CD4-positive, alpha-beta T cell (primary cell): ENCODE measurements at regions not wholly inside any gene's neighbourhood (a gene's known extent, or its start where the extent isn't known, plus 50 kb on each side); places are given as distances from the start of the nearest gene placed in this dataset.
A peak's percentile ranks its signal among the peaks of the same experiment; 100 is the strongest.
"Not testable (repeated sequence)": the region's sequence is repeated elsewhere in the genome, so short reads cannot be mapped to it uniquely, and the experiment has no call there.

Source experiments
- ATAC-seq: fragments of 200-7000 bp; cut with Tn5 transposase; one replicate; pipeline ENCODE4 v1.10.0; 2022; ENCODE audit warnings: mild to moderate bottlenecking; ENCODE audit not compliant: poor library complexity
- CTCF ChIA-PET: fragments of 350-600 bp; sonication (Branson Sonifier 250); formaldehyde crosslinking; loops from one replicate; lab custom pipeline; 2021; ENCODE audit warnings: antibody characterized with exemption, inconsistent platforms; lab: Charles Lee
- POLR2A ChIA-PET: fragments of 350-600 bp; sonication (Branson Sonifier 250); formaldehyde crosslinking; loops from one replicate; lab custom pipeline; 2021; ENCODE audit warnings: antibody characterized with exemption, inconsistent platforms; lab: Charles Lee
- DNase-seq, 14 experiments: peaks; one replicate each; pipeline ENCODE4 v3.0.0-alpha.2; 2013 to 2020; ENCODE audit warnings: mixed read lengths in 2 of 14
- H3K27ac ChIP-seq, 2 donors: one replicate each; pipeline versions ENCODE4 v1.5.1 to v1.7.0; 2013; ENCODE audit warnings: low read length in 2 of 2, low read depth in 1 of 2, mild to moderate bottlenecking in 1 of 2
- H3K27me3 ChIP-seq, 2 experiments: 1 replicate in 1 of 2; 2 replicates in 1 of 2; pipeline versions ENCODE4 v1.6.1 to v1.7.0; 2013; ENCODE audit warnings: low read length in 2 of 2, control low read depth in 1 of 2, mild to moderate bottlenecking in 1 of 2, moderate library complexity in 1 of 2; ENCODE audit not compliant: insufficient read depth in 2 of 2, control insufficient read depth in 1 of 2
- H3K36me3 ChIP-seq: one replicate; pipeline ENCODE4 v1.6.1; 2013; ENCODE audit warnings: low read length, control low read depth; ENCODE audit not compliant: insufficient read depth
- H3K4me1 ChIP-seq: one replicate; pipeline ENCODE4 v1.6.1; 2013; ENCODE audit warnings: low read length, control low read depth; ENCODE audit not compliant: insufficient read depth
- H3K4me3 ChIP-seq: one replicate; pipeline ENCODE4 v1.5.1; 2013; ENCODE audit warnings: mild to moderate bottlenecking, low read length, moderate library complexity
- H3K9me3 ChIP-seq, 2 experiments: 1 replicate in 1 of 2; 2 replicates in 1 of 2; pipeline versions ENCODE4 v1.6.1 to v1.7.0; 2013; ENCODE audit warnings: low read length in 2 of 2, mild to moderate bottlenecking in 2 of 2, control low read depth in 1 of 2, moderate library complexity in 1 of 2; ENCODE audit not compliant: control insufficient read depth in 1 of 2, insufficient read depth in 1 of 2
- H3K27ac Mint-ChIP-seq: one replicate; pipeline ENCODE4 v1.8.0; 2020; ENCODE audit warnings: mixed read lengths
- H3K27me3 Mint-ChIP-seq: one replicate; pipeline ENCODE4 v1.8.0; 2021; ENCODE audit warnings: mixed read lengths
- H3K36me3 Mint-ChIP-seq: one replicate; pipeline ENCODE4 v1.8.0; 2021; ENCODE audit warnings: low read depth, mixed read lengths
- H3K4me1 Mint-ChIP-seq: one replicate; pipeline ENCODE4 v1.8.0; 2021; ENCODE audit warnings: low read depth, mixed read lengths
- H3K4me3 Mint-ChIP-seq: one replicate; pipeline ENCODE4 v1.8.0; 2020; ENCODE audit warnings: mild to moderate bottlenecking, mixed read lengths
- H3K9me3 Mint-ChIP-seq: one replicate; pipeline ENCODE4 v1.8.0; 2020; ENCODE audit warnings: mixed read lengths
- CTCF ChIP-seq: fragments of 200-600 bp; IDR thresholded peaks from one replicate; pipeline ENCODE4 v1.8.0; 2022; ENCODE audit warnings: antibody characterized with exemption, mild to moderate bottlenecking
- intact Hi-C, 2 experiments: fragments of 100-400 bp; cut with DNase I in 1 of 2; cut with micrococcal nuclease in 1 of 2; formaldehyde crosslinking; loops; one replicate each; pipeline versions ENCODE4 v1.15.1 to v1.9.0; 2023 to 2025; cut with DNase I, micrococcal nuclease

GRCh38 chr10:78096486-78096885 lies 62.8 kb downstream of the RPS24 start:
- H3K4me1 Mint-ChIP-seq, H3K4me3 Mint-ChIP-seq, H3K4me1 ChIP-seq, H3K27ac ChIP-seq, H3K27ac Mint-ChIP-seq, CTCF ChIA-PET, H3K4me3 ChIP-seq, H3K36me3 ChIP-seq, intact Hi-C loops, POLR2A ChIA-PET, H3K36me3 Mint-ChIP-seq, ATAC-seq, H3K9me3 Mint-ChIP-seq, H3K27me3 ChIP-seq: not testable (repeated sequence)
- DNase-seq: peak in 1 of 14 experiments; percentile 8
- peaks cover 23% of the 10 kb centered on the region for H3K27me3 Mint-ChIP-seq
- H3K9me3 ChIP-seq: peaks cover 0 to 11% of the 10 kb centered on the region in 2 experiments

- POLR2A ChIA-PET, H3K4me1 Mint-ChIP-seq, H3K27ac Mint-ChIP-seq, H3K4me3 Mint-ChIP-seq, H3K36me3 Mint-ChIP-seq, intact Hi-C loops, H3K4me3 ChIP-seq, ATAC-seq, H3K27me3 ChIP-seq, DNase-seq, H3K4me1 ChIP-seq, CTCF ChIA-PET, H3K27ac ChIP-seq, H3K36me3 ChIP-seq: not testable (repeated sequence)
- peaks cover 11% of the 10 kb centered on the region for H3K9me3 Mint-ChIP-seq
- peaks cover 0 to 12% of the 10 kb centered on the region in 2 experiments for H3K9me3 ChIP-seq
- peaks cover 10% of the 10 kb centered on the region for H3K27me3 Mint-ChIP-seq
Measured at GRCh38 chr10:78102593-78102992, 68.9 kb downstream of the RPS24 start.

- Histone ChIP-seq H3K4me3 (no peak overlapping the region), H3K27me3 (no peaks in the 10 kb centered on the region), H3K4me1 (no peaks in the 10 kb centered on the region), H3K9me3 (peaks cover 0 to 12% of the 10 kb centered on the region in 2 experiments), H3K36me3 (no peaks in the 10 kb centered on the region), H3K27ac (no peak overlapping the region)
- TF ChIP-seq CTCF: no peak
- peaks cover 2% of the 10 kb centered on the region for H3K9me3 Mint-ChIP-seq
- POLR2A ChIA-PET: no interaction called here
- no peaks in the 10 kb centered on the region for H3K27me3 Mint-ChIP-seq
- no peak for DNase-seq
- intact Hi-C loops: no loop called here
- no peak for ATAC-seq
- no peak overlapping the region for H3K4me3 Mint-ChIP-seq
- H3K27ac Mint-ChIP-seq: no peak overlapping the region
- H3K4me1 Mint-ChIP-seq: no peaks in the 10 kb centered on the region
- CTCF ChIA-PET: no interaction called here
- no peaks in the 10 kb centered on the region for H3K36me3 Mint-ChIP-seq
Measured at GRCh38 chr10:78109210-78109609, 75.5 kb downstream of the RPS24 start.

- Mint-ChIP-seq H3K36me3 (no peaks in the 10 kb centered on the region), H3K4me1 (no peaks in the 10 kb centered on the region), H3K4me3 (no peak overlapping the region), H3K27ac (no peak overlapping the region), H3K9me3 (peaks cover 4% of the 10 kb centered on the region), H3K27me3 (peaks cover 24% of the 10 kb centered on the region)
- POLR2A ChIA-PET: no interaction called here
- Histone ChIP-seq H3K27me3 (peaks cover 0 to 4% of the 10 kb centered on the region in 2 experiments), H3K27ac (no peak overlapping the region), H3K4me1 (no peaks in the 10 kb centered on the region), H3K4me3 (no peak overlapping the region), H3K36me3 (no peaks in the 10 kb centered on the region), H3K9me3 (no peaks in the 10 kb centered on the region)
- ATAC-seq (no peak), DNase-seq (no peak)
- intact Hi-C loops: no loop called here
- TF ChIP-seq CTCF: no peak
- CTCF ChIA-PET: no interaction called here
Measured at GRCh38 chr10:78115135-78115853, 81.6 kb downstream of the RPS24 start.
